MCF 10A (cell line): ENCODE measurements at regions not wholly inside any gene's neighbourhood (a gene's known extent, or its start where the extent isn't known, plus 50 kb on each side); places are given as distances from the start of the nearest gene placed in this dataset.

Experiments used
- BruUV-seq: library from RNA; stranded (reverse); fragments of 400-500 nt; replicated peaks from 2 replicates; lab custom pipeline; 2021; lab: Mats Ljungman, UMichigan
- CTCF ChIA-PET: fragments of 300-600 bp; sonication (Branson Sonifier 250); formaldehyde crosslinking; extraction: SDS; loops from one replicate; lab custom pipeline; 2021; ENCODE audit warnings: antibody characterized with exemption, inconsistent platforms; lab: Yijun Ruan, JAX
- POLR2A ChIA-PET: fragments of 300-600, 350-650 bp; sonication (Branson Sonifier 250); formaldehyde crosslinking; extraction: SDS; loops from one replicate; lab custom pipeline; 2020; ENCODE audit warnings: antibody characterized with exemption, inconsistent platforms; lab: Yijun Ruan, JAX
- DNase-seq: peaks from one replicate; pipeline ENCODE4 v3.0.0-alpha.2; 2018; ENCODE audit not compliant: unreplicated experiment
- H3K27ac Mint-ChIP-seq: one replicate; pipeline ENCODE4 v1.8.0; 2022; ENCODE audit warnings: mild to moderate bottlenecking, low read depth, mixed read lengths; ENCODE audit not compliant: unreplicated experiment
- H3K27me3 Mint-ChIP-seq: one replicate; pipeline ENCODE4 v1.8.0; 2022; ENCODE audit warnings: mixed read lengths; ENCODE audit not compliant: insufficient read depth, unreplicated experiment
- H3K36me3 Mint-ChIP-seq: one replicate; pipeline ENCODE4 v1.8.0; 2022; ENCODE audit warnings: mild to moderate bottlenecking, moderate library complexity, mixed read lengths; ENCODE audit not compliant: insufficient read depth, unreplicated experiment
- H3K4me1 Mint-ChIP-seq: one replicate; pipeline ENCODE4 v1.8.0; 2022; ENCODE audit warnings: mixed read lengths; ENCODE audit not compliant: insufficient read depth, unreplicated experiment
- H3K4me3 Mint-ChIP-seq: one replicate; pipeline ENCODE4 v1.8.0; 2022; ENCODE audit warnings: mild to moderate bottlenecking, moderate library complexity, mixed read lengths; ENCODE audit not compliant: unreplicated experiment
- H3K9me3 Mint-ChIP-seq: one replicate; pipeline ENCODE4 v1.8.0; 2022; ENCODE audit warnings: mixed read lengths; ENCODE audit not compliant: unreplicated experiment
- CTCF ChIP-seq: fragments of 200-600 bp; IDR thresholded peaks from one replicate; pipeline ENCODE4 v1.8.0; 2022; ENCODE audit warnings: antibody characterized with exemption, mild to moderate bottlenecking; ENCODE audit not compliant: unreplicated experiment
- intact Hi-C: fragments of 100-400 bp; cut with micrococcal nuclease; formaldehyde crosslinking; loops from 2 replicates; pipeline ENCODE4 v1.14.1; 2022

GRCh38 chr10:56298941-56299340, 62.1 kb downstream of the ZWINT start:
- Mint-ChIP-seq H3K4me1 (no peaks in the 10 kb centered on the region), H3K9me3 (no peaks in the 10 kb centered on the region), H3K27me3 (no peaks in the 10 kb centered on the region), H3K4me3 (no peak overlapping the region), H3K36me3 (no peaks in the 10 kb centered on the region), H3K27ac (no peak overlapping the region)
- intact Hi-C loops = no loop called here
- TF ChIP-seq CTCF = no peak
- no peak for DNase-seq
- BruUV-seq = no TSS peak
- CTCF ChIA-PET = no interaction called here
- POLR2A ChIA-PET = interaction anchor here (0.5 kb wide), 1 partner anchor 38 kb away, joined by 3 read pairs; no protein-coding TSS in a partner anchor

GRCh38 chr10:56296618-56297017, 64.4 kb downstream of the ZWINT start:
- Mint-ChIP-seq H3K36me3 (no peaks in the 10 kb centered on the region), H3K27me3 (no peaks in the 10 kb centered on the region), H3K9me3 (no peaks in the 10 kb centered on the region), H3K4me1 (no peaks in the 10 kb centered on the region), H3K27ac (no peak overlapping the region), H3K4me3 (no peak overlapping the region)
- ChIA-PET POLR2A (no interaction called here), CTCF (no interaction called here)
- intact Hi-C loops = no loop called here
- TF ChIP-seq CTCF = no peak
- no peak for DNase-seq
- BruUV-seq = no TSS peak

GRCh38 chr10:56288403-56288802, 72.7 kb downstream of the ZWINT start:
- Mint-ChIP-seq H3K4me1 (no peaks in the 10 kb centered on the region), H3K4me3 (no peak overlapping the region), H3K36me3 (no peaks in the 10 kb centered on the region), H3K27ac (no peak overlapping the region), H3K27me3 (peaks cover 12% of the 10 kb centered on the region), H3K9me3 (no peaks in the 10 kb centered on the region)
- intact Hi-C loops = no loop called here
- POLR2A ChIA-PET = interaction anchor here (0.7 kb wide), 1 partner anchor 17 kb away, joined by 3 read pairs; no protein-coding TSS in a partner anchor
- no peak for TF ChIP-seq CTCF
- no TSS peak for BruUV-seq
- DNase-seq = no peak
- CTCF ChIA-PET = interaction anchor here (0.5 kb wide), 1 partner anchor 19 kb away, joined by 5 read pairs; no protein-coding TSS in a partner anchor

GRCh38 chr10:56286096-56286495, 75.0 kb downstream of the ZWINT start:
- DNase-seq = peak; percentile 7
- no peaks in the 10 kb centered on the region for H3K4me1 Mint-ChIP-seq
- POLR2A ChIA-PET = no interaction called here
- intact Hi-C loops = no loop called here
- CTCF ChIA-PET = no interaction called here
- peaks cover 10% of the 10 kb centered on the region for H3K27me3 Mint-ChIP-seq
- no peaks in the 10 kb centered on the region for H3K9me3 Mint-ChIP-seq
- no peak overlapping the region for H3K27ac Mint-ChIP-seq
- no peak for TF ChIP-seq CTCF
- H3K4me3 Mint-ChIP-seq = no peak overlapping the region
- no peaks in the 10 kb centered on the region for H3K36me3 Mint-ChIP-seq
- BruUV-seq = no TSS peak
